Activated CD4-positive, alpha-beta T cell treated with anti-CD3 and anti-CD28 coated beads, Interleukin-2, amount 50 U/mL, for 16 hours (primary cell): ENCODE measurements at regions not wholly inside any gene's neighbourhood (a gene's known extent, or its start where the extent isn't known, plus 50 kb on each side); places are given as distances from the start of the nearest gene placed in this dataset.
"Not testable (repeated sequence)": the region's sequence is repeated elsewhere in the genome, so short reads cannot be mapped to it uniquely, and the experiment has no call there.

Experiments
- DNase-seq: peaks from one replicate; pipeline ENCODE4 v3.0.0-alpha.2; 2020

- DNase-seq, result no peak
Measured at GRCh38 chr5:164139423-164139822, 634.0 kb downstream of the MAT2B start.

- no peak for DNase-seq
Measured at GRCh38 chr5:164145458-164145857, 640.0 kb downstream of the MAT2B start.

GRCh38 chr5:164146223-164146622, 640.8 kb downstream of the MAT2B start:
- no peak for DNase-seq

- DNase-seq, result no peak
Measured at GRCh38 chr5:164148292-164148691, 642.9 kb downstream of the MAT2B start.

- DNase-seq, result not testable (repeated sequence)
Measured at GRCh38 chr5:164152539-164152938, 647.1 kb downstream of the MAT2B start.

GRCh38 chr5:164153469-164154172, 648.2 kb downstream of the MAT2B start:
- no peak for DNase-seq

GRCh38 chr5:164170814-164171213, 665.4 kb downstream of the MAT2B start:
- no peak for DNase-seq

GRCh38 chr5:164175083-164175482, 669.7 kb downstream of the MAT2B start:
- DNase-seq, result no peak

- DNase-seq, result no peak
Measured at GRCh38 chr5:164179406-164179805, 674.0 kb downstream of the MAT2B start.

GRCh38 chr5:164181604-164182003, 676.2 kb downstream of the MAT2B start:
- DNase-seq, result no peak

- DNase-seq, result no peak
Measured at GRCh38 chr5:164184158-164184557, 678.7 kb downstream of the MAT2B start.

GRCh38 chr5:164185000-164185399, 679.6 kb downstream of the MAT2B start:
- no peak for DNase-seq

- no peak for DNase-seq
Measured at GRCh38 chr5:164186550-164186949, 681.1 kb downstream of the MAT2B start.

- no peak for DNase-seq
Measured at GRCh38 chr5:164187785-164188184, 682.4 kb downstream of the MAT2B start.

- DNase-seq, result no peak
Measured at GRCh38 chr5:164188733-164189148, 683.3 kb downstream of the MAT2B start.

- DNase-seq, result no peak
Measured at GRCh38 chr5:164191240-164191639, 685.8 kb downstream of the MAT2B start.

GRCh38 chr5:164202338-164202737, 696.9 kb downstream of the MAT2B start:
- no peak for DNase-seq

GRCh38 chr5:164203581-164204225, 698.3 kb downstream of the MAT2B start:
- DNase-seq, result no peak

GRCh38 chr5:164204338-164204946, 699.0 kb downstream of the MAT2B start:
- no peak for DNase-seq

GRCh38 chr5:164206196-164206595, 700.8 kb downstream of the MAT2B start:
- DNase-seq, result no peak

GRCh38 chr5:164207646-164208045, 702.2 kb downstream of the MAT2B start:
- DNase-seq, result no peak

GRCh38 chr5:164210491-164210890, 705.1 kb downstream of the MAT2B start:
- no peak for DNase-seq

- no peak for DNase-seq
Measured at GRCh38 chr5:164214698-164215097, 709.3 kb downstream of the MAT2B start.

- no peak for DNase-seq
Measured at GRCh38 chr5:164217464-164217863, 712.0 kb downstream of the MAT2B start.
